Small intestine (tissue), 7 donors: ENCODE measurements at regions not wholly inside any gene's neighbourhood (a gene's known extent, or its start where the extent isn't known, plus 50 kb on each side); places are given as distances from the start of the nearest gene placed in this dataset.

Experiments used
- DNase-seq, 2 donors: peaks; one replicate each; pipeline versions ENCODE4 v3.0.0 to v3.0.0-alpha.2; 2013
- FAIRE-seq: peaks from 2 replicates; lab custom pipeline; 2012; peaks lifted over from hg19 to GRCh38; lab: Jason Lieb, UNC
- H3K27ac ChIP-seq, 3 donors: one replicate each; pipeline ENCODE4 v1.5.1; 2013; ENCODE audit warnings: low read length in 2 of 3, mild to moderate bottlenecking in 2 of 3, control low read depth in 1 of 3, inconsistent platforms in 1 of 3, low read depth in 1 of 3, moderate library complexity in 1 of 3
- H3K27me3 ChIP-seq, 3 donors: one replicate each; pipeline ENCODE4 v1.6.1; 2013; ENCODE audit warnings: low read length in 3 of 3, inconsistent platforms in 1 of 3; ENCODE audit not compliant: control insufficient read depth in 3 of 3, insufficient read depth in 3 of 3
- H3K36me3 ChIP-seq, 3 donors: one replicate each; pipeline ENCODE4 v1.6.1; 2013; ENCODE audit warnings: low read length in 3 of 3, inconsistent platforms in 1 of 3, low read depth in 1 of 3, mild to moderate bottlenecking in 1 of 3, moderate library complexity in 1 of 3; ENCODE audit not compliant: control insufficient read depth in 3 of 3, insufficient read depth in 2 of 3
- H3K4me1 ChIP-seq, 3 donors: one replicate each; pipeline ENCODE4 v1.6.1; 2013; ENCODE audit warnings: low read length in 2 of 3, inconsistent platforms in 1 of 3, low read depth in 1 of 3, mild to moderate bottlenecking in 1 of 3, moderate library complexity in 1 of 3; ENCODE audit not compliant: control insufficient read depth in 3 of 3, insufficient read depth in 2 of 3
- H3K4me3 ChIP-seq, 3 donors: one replicate each; pipeline ENCODE4 v1.5.1; 2013; ENCODE audit warnings: low read length in 3 of 3, control low read depth in 1 of 3, inconsistent platforms in 1 of 3, low read depth in 1 of 3, mild to moderate bottlenecking in 1 of 3, moderate library complexity in 1 of 3
- H3K9me3 ChIP-seq, 2 donors: one replicate each; pipeline ENCODE4 v1.6.1; 2013; ENCODE audit warnings: low read depth in 1 of 2, low read length in 1 of 2; ENCODE audit not compliant: control insufficient read depth in 2 of 2, insufficient read depth in 1 of 2
- WGBS, 3 donors: extraction: QIAGEN DNeasy Blood & Tissue Kit; methylation state at CpG; one replicate each; pipeline ENCODE4 v1.1.7; 2013; 5-methylcytosine and 5-hydroxymethylcytosine counted together
- donor health status: healthy with polysubstance abuse.
- donor health status: control.
- donor health status: control.
- donor health status: Bipolar disorder and iron deficiency.
- donor health status: healthy.

DNA sequence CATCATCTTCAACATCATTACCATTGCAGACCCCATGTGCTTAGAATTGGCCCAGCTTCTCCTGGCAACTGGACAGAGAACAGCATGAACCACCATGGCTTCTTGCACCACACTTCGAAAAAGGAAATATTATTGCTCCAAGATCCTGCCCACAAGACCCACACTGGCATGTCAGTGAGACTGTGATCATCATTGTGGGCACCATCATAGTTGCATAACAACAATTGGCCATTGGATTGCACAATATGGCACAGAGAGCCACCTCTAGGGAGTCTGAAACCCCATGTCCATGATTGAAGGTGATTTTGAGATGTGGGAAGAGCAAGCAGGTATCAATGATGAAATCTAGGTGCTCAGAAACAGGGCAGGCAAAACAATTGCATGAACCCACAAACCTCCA is 918.9 kb downstream of the GRID1 start:
- Histone ChIP-seq H3K27me3 (no peaks in the 10 kb centered on the region), H3K4me1 (no peaks in the 10 kb centered on the region), H3K4me3 (no peak overlapping the region), H3K27ac (no peak overlapping the region), H3K9me3 (no peaks in the 10 kb centered on the region), H3K36me3 (no peaks in the 10 kb centered on the region)
- FAIRE-seq (no peak), DNase-seq (no peak)
- 48 to 73% (median 62%) methylated on average over 1 of the region's 1 CpG for WGBS, 3 donors

DNA sequence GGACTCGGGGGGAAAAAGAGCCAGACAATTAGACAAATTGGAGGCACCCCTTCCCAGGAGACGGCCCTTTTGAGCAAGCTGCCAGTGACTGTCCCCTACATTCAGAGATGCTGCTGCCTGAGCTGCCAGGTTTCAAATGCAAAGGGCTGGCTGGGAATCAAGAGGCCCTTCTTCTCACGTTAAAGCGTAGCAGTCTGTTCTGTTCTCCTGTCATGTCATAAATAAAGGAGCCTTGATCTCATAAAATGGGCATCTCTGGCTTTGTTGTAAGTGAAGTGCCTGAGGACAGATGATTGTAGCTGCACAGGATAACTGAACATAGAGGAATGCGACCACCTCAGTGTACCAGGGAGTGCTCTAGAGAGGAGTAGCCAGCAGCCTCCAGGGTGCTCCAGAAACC is 917.9 kb downstream of the GRID1 start:
- DNase-seq (no peak), FAIRE-seq (no peak)
- Histone ChIP-seq H3K4me3 (no peak overlapping the region), H3K4me1 (no peaks in the 10 kb centered on the region), H3K27ac (no peak overlapping the region), H3K27me3 (no peaks in the 10 kb centered on the region), H3K36me3 (no peaks in the 10 kb centered on the region), H3K9me3 (no peaks in the 10 kb centered on the region)
- WGBS, 3 donors, result 68 to 82% (median 80%) methylated on average over 5 of the region's 5 CpGs

DNA sequence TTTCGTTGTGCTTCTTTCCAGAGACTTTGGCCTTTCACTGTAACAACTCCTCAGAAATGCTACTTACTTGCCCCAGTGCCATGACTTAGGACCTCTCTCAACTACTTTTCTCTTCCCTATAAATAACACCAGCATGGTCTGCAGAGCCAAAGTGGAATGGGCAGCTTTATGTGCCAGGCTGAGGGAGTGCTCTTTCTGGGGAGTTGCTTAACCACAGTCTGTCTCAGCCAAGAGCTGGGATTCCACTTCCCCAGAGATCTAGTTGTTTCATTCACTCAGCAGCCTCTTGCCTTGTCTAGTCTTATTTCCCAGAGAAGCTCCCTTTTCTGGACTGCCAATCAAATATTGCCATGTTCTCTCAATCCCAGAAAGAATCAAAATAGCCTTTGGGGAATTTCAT is 912.2 kb downstream of the GRID1 start:
- Histone ChIP-seq H3K27me3 (no peaks in the 10 kb centered on the region), H3K27ac (no peak overlapping the region), H3K4me1 (no peaks in the 10 kb centered on the region), H3K9me3 (no peaks in the 10 kb centered on the region), H3K4me3 (no peak overlapping the region), H3K36me3 (no peaks in the 10 kb centered on the region)
- DNase-seq, result no peak
- FAIRE-seq, result no peak
- WGBS, 3 donors, result 87 to 95% (median 88%) methylated on average over 1 of the region's 1 CpG

DNA sequence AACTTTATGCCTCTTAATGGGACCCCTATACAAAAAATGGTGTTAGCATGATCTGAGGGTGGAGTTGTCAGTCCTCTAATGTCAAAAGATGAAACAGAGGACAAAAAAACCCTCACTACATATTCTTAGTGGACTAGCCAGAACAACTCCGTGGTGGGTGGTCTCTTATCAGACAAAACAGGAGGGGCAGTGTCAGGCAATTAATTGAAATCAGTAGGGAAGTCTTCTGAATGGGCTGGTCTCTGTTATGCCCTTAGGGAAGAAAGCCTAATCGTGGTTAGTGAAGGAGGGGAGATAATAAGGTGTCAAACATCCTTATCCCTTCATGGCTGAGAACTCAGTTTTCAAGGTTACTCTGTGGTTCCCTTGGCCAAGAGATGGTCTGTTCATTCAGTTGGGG is 909.4 kb downstream of the GRID1 start:
- H3K4me1 ChIP-seq, result no peaks in the 10 kb centered on the region
- FAIRE-seq, result no peak
- no peak for DNase-seq
- WGBS, 3 donors, result 5 to 30% (median 19%) methylated on average over 2 of the region's 2 CpGs
- H3K4me3 ChIP-seq, result no peak overlapping the region
- no peaks in the 10 kb centered on the region for H3K36me3 ChIP-seq
- H3K27me3 ChIP-seq, result no peaks in the 10 kb centered on the region
- H3K27ac ChIP-seq, result no peak overlapping the region
- no peaks in the 10 kb centered on the region for H3K9me3 ChIP-seq

DNA sequence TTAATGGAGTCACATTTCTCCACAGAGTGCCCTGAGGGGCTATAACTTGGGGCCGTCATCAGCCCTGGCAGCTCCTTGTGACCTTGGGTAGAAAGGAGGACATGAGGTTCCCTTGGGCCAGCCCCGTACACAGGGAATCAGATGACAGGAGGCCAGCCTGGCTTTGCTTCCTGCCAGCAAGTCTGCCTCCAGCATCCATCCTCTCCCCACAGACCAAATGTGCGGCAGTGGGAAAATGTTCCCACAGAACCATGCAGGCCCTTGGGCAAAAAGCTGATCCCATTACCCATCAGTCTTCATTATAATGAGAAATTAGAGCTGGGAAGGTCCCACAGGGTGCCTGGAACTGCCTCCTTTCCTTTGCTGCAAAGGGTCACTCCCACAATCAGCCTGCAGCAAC is 908.3 kb downstream of the GRID1 start:
- 77 to 88% (median 83%) methylated on average over 3 of the region's 3 CpGs for WGBS, 3 donors
- FAIRE-seq (no peak), DNase-seq (no peak)
- Histone ChIP-seq H3K4me1 (no peaks in the 10 kb centered on the region), H3K27me3 (no peaks in the 10 kb centered on the region), H3K36me3 (no peaks in the 10 kb centered on the region), H3K4me3 (no peak overlapping the region), H3K27ac (no peak overlapping the region), H3K9me3 (no peaks in the 10 kb centered on the region)

DNA sequence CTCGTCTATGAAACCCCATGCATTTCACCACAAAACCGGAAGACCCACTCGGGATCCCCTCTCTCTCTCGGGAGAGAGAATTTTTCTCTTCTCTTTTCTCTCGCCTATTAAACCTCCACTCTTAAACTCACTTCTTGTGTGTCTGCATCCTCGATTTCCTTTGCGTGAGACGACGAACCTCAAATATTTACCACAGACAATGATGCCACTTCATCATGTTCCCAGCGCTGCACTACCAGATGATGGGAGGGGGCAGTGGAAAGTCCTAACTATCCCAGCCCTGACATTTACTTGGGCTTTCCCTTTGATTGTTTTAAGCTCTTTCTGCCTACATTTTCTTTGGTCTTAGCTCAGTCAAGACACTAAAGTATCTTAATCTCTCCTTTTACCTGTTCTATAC is 906.7 kb downstream of the GRID1 start:
- no peak overlapping the region for H3K4me3 ChIP-seq
- no peaks in the 10 kb centered on the region for H3K27me3 ChIP-seq
- no peaks in the 10 kb centered on the region for H3K36me3 ChIP-seq
- no peaks in the 10 kb centered on the region for H3K4me1 ChIP-seq
- H3K9me3 ChIP-seq, result no peaks in the 10 kb centered on the region
- DNase-seq (no peak), FAIRE-seq (no peak)
- WGBS, 3 donors, result 81 to 90% (median 86%) methylated on average over 10 of the region's 10 CpGs
- H3K27ac ChIP-seq, result no peak overlapping the region

DNA sequence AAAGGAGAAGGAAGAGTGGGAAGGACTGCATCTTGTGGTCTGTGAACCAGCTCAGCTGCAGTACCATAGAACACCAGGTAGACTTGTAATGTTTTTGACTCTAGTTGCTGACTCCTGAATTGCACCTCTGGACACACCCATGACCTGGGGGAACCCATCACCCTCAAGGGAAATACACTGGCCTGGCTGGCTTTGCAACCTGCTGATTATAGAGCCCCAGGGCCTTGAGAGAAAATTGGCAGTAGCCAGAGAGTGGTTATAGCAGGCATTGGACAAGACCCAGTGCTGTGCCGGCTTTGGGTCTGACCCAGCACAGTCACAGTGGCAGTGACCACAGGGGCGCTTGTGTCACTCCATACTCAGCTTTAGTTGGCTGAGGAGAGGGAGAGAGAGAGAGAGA is 902.3 kb downstream of the GRID1 start:
- DNase-seq, result no peak
- Histone ChIP-seq H3K4me3 (no peak overlapping the region), H3K27ac (no peak overlapping the region), H3K36me3 (no peaks in the 10 kb centered on the region), H3K27me3 (no peaks in the 10 kb centered on the region), H3K4me1 (no peaks in the 10 kb centered on the region), H3K9me3 (no peaks in the 10 kb centered on the region)
- no peak for FAIRE-seq
- WGBS, 3 donors, result 85 to 88% (median 85%) methylated on average over 2 of the region's 2 CpGs

DNA sequence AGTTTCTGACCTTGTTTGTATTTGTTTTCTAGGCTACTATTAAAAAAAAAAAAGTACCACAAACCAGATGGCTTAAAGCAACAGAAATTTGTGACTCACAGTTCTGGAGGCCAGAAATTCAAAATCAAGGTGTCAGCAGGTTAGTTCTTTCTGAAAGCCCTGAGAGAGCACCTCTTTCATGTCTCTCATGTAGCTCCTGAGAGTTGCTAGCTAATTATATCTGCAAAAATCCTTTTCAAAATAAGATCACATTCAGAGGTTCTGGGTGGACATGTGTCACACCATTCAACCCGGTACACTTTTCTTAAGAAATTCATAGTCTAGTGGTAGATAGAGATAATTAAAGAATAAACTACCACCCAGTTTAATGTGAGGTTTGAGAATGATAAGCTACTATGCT is 888.6 kb downstream of the GRID1 start:
- H3K4me3 ChIP-seq, result no peak overlapping the region
- no peak for FAIRE-seq

DNA sequence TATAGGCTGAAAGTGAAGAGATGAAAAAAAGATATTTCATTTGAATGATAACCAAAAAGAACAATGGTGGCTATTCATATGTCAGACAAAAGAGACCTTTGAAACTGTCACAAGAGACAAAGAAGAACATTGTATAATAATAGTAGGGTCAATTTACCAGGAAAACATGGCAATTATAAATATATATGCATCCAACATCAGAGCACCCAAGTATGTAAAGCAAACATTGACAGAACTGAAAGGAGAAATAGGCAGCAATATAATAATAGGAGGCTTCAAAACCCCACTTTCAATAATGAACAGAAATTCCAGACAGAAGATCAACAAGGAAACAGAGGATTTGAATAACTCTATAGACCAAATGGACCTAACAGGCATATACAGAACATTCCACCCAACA is 876.2 kb downstream of the GRID1 start:
- FAIRE-seq, result no peak
- H3K4me3 ChIP-seq, result no peak overlapping the region
- no peaks in the 10 kb centered on the region for H3K36me3 ChIP-seq
- no peak for DNase-seq
- no peaks in the 10 kb centered on the region for H3K27me3 ChIP-seq
- H3K27ac ChIP-seq, result no peak overlapping the region
- H3K9me3 ChIP-seq, result no peaks in the 10 kb centered on the region
- no peaks in the 10 kb centered on the region for H3K4me1 ChIP-seq

More for the DNA sequence above, 888.6 kb downstream of the GRID1 start:
- no peak for DNase-seq
- no peaks in the 10 kb centered on the region for H3K27me3 ChIP-seq
- H3K27ac ChIP-seq, result no peak overlapping the region
- WGBS, 3 donors, result 92 to 94% (median 93%) methylated on average over 1 of the region's 1 CpG
- H3K4me1 ChIP-seq, result no peaks in the 10 kb centered on the region
- no peaks in the 10 kb centered on the region for H3K36me3 ChIP-seq
- H3K9me3 ChIP-seq, result no peaks in the 10 kb centered on the region
